GM19328 (cell line): ENCODE measurements at regions not wholly inside any gene's neighbourhood (a gene's known extent, or its start where the extent isn't known, plus 50 kb on each side); places are given as distances from the start of the nearest gene placed in this dataset.
"Not testable (repeated sequence)": the region's sequence is repeated elsewhere in the genome, so short reads cannot be mapped to it uniquely, and the experiment has no call there.

ENCODE experiments used
- ATAC-seq: cut with Tn5 transposase; IDR thresholded peaks from one replicate; pipeline ENCODE4 v1.9.1; 2021; ENCODE audit warnings: mild to moderate bottlenecking, moderate library complexity; ENCODE audit not compliant: unreplicated experiment

DNA sequence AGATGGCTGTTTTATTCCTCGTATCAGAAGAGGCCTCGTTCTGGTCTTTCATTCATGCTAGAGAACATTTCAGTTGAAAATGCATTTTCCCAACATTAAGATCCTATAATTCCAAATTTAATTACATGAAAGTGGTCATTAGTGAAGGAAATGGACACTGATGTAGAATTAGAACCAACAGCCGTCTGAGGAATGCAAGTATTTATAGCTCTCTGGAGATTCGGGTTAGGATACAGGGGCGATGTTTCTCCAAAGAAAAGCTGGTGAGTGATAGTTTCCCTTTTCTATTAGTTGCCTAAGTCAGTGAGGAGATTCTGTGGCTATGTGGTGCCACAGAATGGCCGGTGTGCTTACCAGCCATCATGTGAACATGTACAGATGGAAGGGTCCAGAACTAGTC is 109.0 kb upstream of the IL12A start:
- no peak for ATAC-seq

DNA sequence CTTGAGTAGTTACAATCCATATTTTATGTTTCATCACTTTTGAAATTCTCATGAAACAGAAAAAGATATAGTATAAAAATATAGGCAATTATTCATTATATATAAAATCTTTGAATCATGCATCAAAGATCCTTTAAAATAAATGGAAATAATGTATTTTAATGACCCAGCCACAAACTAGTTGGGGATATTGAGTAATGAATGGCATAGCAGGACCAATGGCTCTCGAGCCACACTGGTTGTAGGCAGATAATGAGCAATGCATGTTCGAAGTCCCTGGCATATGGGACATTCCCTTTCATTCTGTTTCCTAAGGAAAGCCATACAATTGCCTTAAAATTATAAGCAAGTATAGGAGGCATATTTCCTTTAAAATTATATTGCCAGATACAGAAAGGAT is 107.4 kb upstream of the IL12A start:
- no peak for ATAC-seq

DNA sequence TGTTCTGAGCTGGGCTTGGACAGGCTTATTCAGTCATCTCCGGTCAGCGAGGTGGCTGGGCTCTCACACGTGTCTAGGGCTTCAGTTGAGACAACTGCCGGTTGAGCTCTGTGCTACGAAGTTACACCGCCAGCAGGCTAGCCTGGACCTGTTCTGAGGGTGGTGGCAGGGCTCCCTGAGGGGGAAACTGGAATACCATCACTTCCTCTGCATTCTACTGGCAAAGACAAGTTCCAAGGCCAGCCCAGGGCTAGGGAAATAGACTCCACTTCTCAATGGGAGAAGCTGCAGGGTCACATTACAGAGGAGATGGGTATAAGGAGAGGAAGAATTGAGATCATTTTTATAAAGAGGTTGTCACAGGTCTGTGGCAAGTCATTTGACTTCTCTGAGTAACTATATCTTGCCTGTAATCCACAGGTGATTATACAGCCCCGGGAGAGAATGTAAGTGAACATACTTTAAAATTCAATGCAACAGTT is 106.8 kb upstream of the IL12A start:
- ATAC-seq: no peak

DNA sequence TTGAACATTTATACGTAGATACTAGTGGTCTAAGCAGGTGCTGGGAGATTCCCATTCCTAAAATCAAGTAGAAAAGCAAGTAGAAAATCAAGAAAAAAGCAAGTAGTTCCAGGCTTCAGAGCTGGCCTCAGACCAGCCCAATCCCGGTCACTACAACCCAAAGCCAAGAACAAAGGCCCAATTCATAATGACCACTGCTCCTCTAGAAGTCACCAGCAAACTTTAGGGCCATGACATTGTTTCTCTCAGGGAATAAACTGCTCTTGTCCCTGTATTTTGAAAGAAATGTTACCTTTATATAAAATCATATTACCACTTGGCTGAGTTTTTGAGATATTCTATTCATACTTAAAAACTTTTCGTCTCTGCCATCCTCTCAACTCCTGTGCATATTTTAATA is 106.3 kb upstream of the IL12A start:
- ATAC-seq: no peak

DNA sequence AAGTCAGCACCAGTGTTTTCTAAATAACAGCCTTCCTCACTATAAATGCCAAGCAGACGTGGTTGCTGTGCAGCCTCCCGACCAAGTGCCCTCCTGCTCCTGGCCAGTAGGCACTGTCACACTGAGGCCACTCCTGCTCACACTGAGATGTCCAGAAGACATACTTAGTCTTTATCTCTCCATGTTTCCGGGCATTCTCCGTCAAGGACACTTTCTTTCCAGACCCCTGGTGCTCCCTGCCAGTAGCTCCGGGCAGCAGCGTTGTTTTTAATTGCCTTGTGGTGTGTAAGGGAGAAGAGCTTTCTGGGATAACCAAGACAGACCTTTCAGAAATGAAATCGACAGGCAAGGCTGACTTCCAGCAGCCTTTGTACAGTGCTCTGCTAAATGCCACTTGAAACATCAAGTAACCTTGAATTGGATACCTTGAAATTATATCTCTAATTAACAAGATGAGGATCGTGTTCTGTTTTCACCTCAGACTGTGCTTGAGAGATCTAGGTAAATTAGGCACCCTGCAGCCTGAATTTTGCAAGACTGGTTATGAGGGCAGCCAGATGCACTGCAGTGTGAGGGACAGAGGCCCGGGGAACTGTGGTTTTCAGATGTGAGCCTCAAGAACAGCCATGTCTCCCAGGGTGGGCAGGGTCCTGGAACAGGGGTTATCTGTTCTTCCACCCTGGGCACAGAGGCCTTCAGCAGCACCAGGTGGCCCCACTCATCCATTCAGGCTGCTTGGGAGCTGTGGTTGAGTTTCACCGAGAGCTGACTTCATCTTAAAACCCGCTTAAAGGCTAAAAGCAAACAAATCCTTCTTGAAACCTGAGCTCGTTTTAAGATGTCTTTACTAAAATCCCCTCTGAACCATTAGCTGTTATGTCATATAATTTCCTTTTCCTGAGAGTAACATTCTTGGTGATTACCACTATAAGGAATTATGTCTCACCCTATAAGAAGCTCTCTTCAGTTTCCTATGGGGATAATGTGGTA is 105.5 kb upstream of the IL12A start:
- no peak for ATAC-seq

DNA sequence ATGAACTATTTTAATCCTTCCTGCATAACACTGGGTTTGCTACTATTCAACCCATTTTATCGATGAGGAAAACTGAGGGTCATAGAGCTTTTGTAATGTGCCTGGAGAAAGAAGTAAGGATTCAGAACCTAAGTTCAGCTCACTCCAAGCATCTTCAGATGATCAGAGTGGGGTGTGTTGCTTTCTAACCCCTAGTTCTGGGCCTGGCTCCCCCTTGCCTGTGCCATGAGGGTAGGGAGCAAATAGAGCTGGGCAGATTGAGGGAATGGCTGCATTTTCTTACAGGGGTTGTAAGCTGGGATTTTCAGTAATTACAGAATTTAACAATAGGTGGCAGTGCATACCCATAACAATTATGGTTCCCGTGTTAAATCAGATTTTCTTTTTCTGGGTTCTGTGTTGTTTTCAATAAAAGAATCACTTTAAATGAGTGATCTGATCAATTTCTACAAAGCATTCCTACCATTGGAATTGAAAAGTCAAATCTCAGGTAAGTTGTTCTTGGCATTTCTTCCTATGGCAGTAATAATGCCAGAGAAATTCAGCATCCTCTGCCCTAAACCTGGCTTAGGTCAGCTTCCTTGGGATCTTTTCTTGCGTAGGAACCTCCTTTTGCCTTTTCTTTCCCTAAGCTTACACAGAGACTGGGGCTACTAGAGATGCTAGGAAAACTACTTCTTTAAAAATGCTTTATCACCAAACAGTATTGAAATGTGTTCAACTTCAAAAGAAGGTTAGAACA is 103.8 kb upstream of the IL12A start:
- no peak for ATAC-seq

DNA sequence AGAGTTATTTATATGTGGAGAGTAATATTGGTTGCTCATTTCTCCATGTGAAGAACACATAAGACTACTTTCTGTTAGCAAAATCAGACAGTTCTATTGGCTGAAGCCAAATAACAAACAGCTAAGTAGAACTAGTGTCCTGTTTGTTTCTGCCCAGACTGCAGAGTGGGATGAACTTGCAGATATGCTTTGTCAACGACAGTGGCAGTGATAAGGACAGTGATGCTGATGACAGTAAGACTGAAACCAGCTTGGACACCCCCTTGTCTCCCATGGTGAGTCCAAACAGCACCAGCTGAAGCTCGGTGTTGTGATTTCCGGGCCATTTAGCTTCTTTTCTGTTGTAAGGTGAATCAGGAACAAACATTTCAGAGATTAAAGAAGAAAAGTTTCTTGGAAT is 102.6 kb upstream of the IL12A start:
- ATAC-seq: no peak

DNA sequence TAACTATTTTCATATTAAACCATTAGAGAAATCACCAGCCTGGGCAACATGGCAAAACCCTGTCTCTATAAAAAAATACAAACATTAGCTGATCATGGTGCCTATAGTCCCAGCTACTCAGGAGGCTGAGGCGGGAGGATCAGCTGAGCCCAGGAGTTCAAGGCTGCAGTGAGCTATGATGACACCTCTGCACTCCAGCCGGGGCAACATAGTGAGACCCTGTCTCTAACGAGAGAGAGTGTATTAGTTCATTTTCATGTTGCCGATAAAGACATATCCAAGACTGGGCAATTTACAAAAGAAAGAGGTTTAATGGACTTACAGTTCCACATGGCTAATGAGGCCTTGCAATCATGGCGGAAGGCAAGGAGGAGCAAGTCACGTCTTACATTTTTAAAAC is 102.1 kb upstream of the IL12A start:
- ATAC-seq: not testable (repeated sequence)

DNA sequence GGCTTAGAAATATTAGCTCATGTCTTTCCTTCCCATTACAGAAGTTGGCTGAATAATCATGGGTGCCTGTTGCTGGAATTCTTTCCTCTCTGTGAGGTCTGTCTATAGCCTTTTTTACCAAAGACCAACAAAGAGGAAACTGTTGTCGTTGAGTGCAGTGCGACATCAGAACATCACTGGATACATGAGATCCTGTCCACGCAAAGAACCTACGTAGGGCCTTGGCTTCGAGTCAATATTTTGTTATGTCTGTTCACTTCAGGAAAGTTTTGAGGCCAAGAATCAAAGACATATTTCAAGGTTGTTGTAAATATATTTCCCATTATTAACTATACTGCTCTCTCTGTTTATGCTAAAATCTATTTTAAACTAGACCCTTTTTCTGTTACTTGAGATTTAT is 101.5 kb upstream of the IL12A start:
- ATAC-seq: no peak

DNA sequence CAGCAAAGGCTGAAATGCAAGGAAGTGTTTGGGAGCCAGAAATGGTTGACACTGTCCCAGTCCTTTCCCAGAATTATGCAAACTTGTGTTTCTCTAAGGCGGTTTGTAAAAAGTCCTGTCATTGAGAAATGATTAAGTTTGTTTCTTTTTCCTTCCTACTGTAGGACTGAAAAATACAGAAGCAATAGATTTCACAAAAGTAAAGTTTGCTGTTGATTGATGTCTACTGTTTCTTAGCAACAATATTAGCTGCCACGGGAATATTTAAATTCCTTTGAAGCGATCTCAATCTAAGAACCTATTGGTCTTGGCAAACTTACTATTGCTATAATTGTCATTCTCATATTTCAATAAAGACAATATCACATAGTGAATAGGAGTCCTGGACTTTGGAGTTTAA is 100.7 kb upstream of the IL12A start:
- ATAC-seq: no peak

DNA sequence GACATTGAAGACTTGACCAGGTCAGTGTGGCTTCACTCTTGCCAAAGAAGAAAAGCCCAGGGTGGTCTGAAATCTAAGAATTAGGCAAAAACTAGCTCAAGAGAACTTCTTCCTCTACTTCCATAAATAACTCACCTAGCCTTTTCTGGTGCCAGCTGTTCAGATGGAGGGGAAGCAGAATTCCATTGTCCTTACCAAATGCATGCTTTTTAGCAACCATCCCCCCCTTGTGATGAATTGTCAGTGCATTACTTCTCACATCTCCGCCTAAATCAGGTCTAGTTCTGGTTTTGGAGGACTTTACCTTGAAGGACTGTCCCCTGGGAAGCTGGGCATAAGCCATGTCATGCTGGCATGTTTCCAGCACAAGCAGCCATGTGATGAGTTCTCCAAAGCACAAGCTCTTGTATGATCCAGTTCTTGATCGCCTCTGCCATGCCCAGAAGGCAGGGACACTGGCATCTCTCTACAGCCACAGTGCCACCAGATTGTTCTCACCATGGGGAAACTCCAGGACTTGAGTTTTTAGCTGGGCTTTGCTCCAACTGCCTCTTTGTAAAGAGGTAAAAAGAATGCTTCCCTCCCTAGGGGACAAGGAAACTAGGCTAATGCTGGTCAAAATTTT is 96.4 kb upstream of the IL12A start:
- ATAC-seq: no peak

DNA sequence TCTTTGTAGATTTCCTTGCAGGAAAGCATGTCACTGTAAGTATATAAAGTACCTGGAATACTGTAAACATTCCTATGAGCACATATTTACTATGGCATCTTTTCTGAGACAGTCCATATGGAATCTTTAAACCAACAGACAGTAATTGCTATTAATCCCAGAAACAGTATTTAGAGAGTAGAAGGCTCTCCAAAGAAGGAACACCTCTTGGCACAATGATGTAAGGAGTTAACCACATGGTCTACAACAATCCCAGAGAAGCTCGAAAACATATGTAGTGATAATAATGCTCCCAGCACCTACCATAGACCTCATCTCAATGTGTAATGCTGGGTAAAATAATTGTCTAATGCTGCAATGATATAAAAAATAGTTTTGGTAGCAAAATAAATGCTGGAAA is 95.8 kb upstream of the IL12A start:
- ATAC-seq: no peak

DNA sequence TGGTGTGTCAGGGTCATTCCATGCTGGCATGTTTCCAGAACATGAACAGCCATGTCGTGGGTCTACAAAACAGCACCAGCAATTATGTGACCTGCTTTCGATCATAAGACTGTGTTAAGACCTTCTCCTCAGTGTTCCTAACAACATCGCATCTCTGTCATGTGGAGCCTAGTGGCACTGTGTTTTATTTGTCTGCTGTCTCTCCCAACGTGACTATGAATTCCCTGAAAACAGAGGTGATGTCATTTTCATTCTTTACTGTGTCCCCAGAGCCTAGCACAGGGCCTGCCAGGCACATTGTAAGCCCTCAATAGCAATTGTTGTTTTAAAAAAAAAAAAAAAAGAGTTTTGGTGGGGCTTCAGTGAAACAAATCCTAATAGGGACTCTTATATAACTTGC is 94.2 kb upstream of the IL12A start:
- ATAC-seq: no peak

DNA sequence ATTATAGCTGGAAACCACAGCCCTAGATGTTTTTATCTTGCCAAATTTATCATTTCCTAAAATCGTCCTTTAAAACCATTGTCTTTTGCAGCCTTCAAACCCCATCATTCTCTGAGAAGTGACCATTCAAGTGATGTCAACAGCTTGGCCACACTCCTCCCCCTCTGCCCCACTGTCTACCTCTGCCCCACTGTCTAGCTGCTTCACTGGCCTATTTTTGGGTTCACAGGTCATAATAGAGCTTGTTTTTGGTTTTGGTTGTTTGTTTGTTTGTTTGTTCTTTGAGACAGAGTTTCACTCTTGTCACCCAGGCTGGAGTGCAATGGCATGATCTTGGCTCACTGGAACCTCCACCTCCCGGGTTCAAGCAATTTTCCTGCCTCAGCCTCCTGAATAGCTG is 93.2 kb upstream of the IL12A start:
- ATAC-seq: no peak

DNA sequence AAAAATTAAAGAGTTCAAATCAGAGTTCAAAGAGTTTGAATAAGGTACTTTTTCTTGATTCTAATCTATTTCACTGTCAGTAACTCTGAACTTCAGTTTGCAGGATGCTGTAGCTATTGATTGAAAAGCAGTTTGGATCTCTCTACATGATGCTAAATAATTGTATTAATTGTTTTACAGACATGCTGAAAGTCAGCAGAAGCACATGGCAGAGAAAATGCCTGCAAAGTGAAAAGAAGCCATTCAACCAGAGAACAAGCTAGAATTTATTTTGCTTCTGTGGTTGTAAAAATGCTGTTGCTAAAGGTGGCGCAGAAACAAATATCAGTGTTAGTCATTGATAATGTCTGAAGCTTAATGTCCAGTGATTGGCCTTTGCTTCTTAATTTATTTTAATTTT is 92.1 kb upstream of the IL12A start:
- no peak for ATAC-seq

DNA sequence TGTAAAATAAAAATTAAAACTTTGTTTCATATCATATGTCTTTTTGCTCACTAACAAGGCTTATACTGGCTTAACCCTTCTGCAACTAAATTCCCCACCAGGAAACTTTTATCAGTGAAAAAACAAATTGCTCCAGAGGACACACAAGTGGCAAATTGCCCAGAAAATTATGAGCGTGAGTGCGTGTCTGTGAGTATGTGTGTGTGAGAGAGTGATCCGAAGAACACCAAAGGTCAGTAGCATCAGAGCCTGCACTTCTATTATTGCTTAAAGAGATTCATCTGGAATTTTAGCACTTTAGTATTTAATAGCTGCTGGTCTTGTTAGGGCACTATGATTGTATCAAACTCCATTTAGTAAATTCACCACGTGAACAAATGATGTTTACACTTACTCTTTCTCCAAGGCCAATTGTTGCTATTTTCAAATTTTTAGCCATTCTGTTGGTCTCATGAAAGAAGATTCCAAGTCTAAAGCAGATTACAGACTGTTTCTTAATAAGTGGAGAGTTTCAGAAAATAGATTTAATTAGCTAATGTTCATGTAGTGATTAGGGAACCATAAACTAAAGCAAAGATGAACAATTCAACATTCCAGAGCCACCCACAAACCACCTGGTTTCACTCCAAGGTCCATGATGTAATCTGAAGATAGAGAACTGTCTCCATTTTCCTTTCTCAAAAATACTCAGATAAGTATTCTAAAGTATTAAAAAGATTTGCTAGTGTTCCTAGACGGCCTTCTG is 91.1 kb upstream of the IL12A start:
- no peak for ATAC-seq

DNA sequence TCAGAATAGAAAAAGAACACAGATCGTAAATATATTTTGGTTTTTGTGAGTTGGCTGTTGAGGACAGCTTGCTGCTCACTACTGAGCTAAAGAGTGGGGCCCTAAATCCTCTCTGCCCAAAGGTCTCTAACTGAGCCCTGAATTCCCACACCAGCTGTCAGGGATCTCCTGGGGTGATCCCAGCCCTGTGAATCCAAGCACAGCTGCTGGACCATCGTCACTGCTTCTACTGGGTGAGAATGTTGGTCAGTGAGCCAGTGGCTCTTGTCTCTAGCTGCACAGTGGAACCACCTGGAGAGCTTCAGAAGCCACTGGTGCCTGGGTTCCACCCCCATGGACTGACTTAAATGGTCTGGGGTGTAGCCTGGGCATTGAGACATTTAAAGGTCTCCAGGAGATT is 90.5 kb upstream of the IL12A start:
- no peak for ATAC-seq

DNA sequence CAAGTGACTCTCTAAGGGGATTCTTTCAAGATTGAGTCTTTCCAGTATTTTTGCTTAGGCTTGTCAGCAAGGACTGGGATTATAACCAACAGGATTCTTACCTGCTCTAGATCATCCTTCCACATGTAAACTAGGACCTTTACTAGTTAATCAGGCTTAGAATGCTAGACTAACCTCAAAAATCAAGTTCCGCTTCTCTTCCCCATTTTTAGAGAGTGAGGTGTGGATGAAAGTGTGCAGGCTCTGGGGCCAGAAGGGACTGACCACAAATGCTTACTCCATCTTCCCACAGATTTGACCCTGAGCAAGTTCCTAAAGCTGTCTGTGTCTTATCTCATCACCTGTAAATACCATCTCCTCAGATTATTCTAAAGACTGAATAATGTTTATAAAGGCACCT is 89.5 kb upstream of the IL12A start:
- ATAC-seq: no peak

DNA sequence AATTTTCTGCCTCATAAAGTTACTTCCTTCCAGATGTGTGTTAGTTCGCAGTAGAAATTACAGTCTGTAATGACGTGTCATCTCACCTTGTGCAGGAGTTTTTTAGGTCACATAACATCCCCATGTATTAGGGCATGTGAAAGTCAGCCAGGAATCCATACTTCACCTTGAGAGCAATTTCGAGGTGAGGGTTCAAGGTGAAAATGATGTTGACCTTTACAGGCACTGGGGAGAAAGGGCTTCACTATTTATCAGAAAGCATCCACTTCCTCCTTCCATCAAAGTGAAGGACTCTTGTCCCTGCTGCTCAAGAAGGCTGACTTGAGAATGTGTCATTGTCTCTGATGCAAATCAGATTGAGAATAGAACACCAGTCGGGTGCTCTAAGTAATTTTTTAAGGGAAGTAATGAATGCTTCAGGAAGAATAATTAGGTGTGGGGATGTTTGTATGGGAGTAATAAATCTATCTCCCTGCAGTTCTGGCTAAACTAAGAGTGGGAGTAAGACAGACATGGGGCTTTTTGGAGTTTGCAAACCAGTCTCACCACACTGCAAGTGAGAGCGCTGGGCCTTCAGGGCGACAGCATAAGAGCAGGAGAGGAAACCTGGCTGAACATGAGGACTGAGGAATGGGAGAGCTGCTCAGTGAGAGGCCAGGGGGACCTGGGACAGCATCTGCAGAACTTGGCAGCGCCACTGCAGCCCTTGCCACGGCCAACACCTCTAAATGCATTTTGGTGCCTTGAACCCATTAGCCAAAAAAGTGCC is 85.9 kb upstream of the IL12A start:
- peak; percentile 52 for ATAC-seq

DNA sequence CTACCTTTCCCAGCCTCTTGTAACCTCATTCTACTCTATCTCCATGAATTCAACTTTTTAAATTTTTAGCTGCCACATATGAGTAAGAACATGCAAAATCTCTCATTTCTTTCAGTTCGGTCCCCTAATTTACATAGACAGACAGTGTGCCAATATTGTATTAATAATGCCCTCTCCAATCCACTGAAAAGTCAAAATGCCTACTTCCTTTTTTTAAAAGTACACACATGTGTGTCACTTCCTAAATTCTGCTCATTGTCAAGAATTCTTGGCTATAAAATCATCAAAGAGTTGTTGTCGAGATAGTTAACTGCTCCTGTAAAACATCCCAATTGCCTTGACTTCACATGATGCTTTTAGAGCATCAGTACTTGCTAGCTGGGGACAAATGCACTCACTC is 84.2 kb upstream of the IL12A start:
- no peak for ATAC-seq
